ENCODE measurements at regions not wholly inside any gene's neighbourhood (a gene's known extent, or its start where the extent isn't known, plus 50 kb on each side); places are given as distances from the start of the nearest gene placed in this dataset.

- H2AFZ ChIP-seq (ENCODE audit: low read length), result no peak overlapping the region
- H3K79me2 ChIP-seq (ENCODE audit: control insufficient read depth, insufficient read depth, low read length), result no peaks in the 10 kb centered on the region
- H3K4me3 ChIP-seq (replicated peaks in 1 of 4; ENCODE audit: control extremely low read depth in 1 of 4, insufficient read depth in 1 of 4, low read depth in 3 of 4, low read length in 4 of 4), result no peak overlapping the region
- H4K20me1 ChIP-seq (ENCODE audit: control insufficient read depth, extremely low read depth, insufficient read depth, low read length), result no peaks in the 10 kb centered on the region
- DNase-seq (ENCODE audit: low read depth in 2 of 2), result no peak
- H3K9me3 ChIP-seq (ENCODE audit: control insufficient read depth, insufficient read depth, low read depth, low read length), result no peaks in the 10 kb centered on the region
- H3K4me2 ChIP-seq (ENCODE audit: extremely low read depth, insufficient read depth, low read length), result no peak overlapping the region
- no peaks in the 10 kb centered on the region for H3K27me3 ChIP-seq (ENCODE audit: control insufficient read depth, insufficient read depth, low read length)
- no peak overlapping the region for H3K27ac ChIP-seq (ENCODE audit: insufficient read depth, low read length)
- no peak for TF ChIP-seq CTCF (conservative IDR thresholded peaks at IDR 0.05 in 1 of 2, IDR thresholded peaks at IDR 0.05 in 1 of 2; ENCODE audit: low read depth in 1 of 2, low read length in 2 of 2)
- TF ChIP-seq EZH2 (IDR thresholded peaks at IDR 0.05; ENCODE audit: low read length, missing control alignments), result no peak
- no peak overlapping the region for H3K9ac ChIP-seq (ENCODE audit: insufficient read depth, low read length)
- H3K4me1 ChIP-seq (ENCODE audit: control insufficient read depth, extremely low read depth, insufficient read depth, low read length), result peaks cover 14% of the 10 kb centered on the region
- H3K36me3 ChIP-seq (ENCODE audit: control insufficient read depth, insufficient read depth, low read length), result no peaks in the 10 kb centered on the region
Observed at GRCh38 chr6:119543332-119543731, 193.8 kb upstream of the MAN1A1 start.

DNA sequence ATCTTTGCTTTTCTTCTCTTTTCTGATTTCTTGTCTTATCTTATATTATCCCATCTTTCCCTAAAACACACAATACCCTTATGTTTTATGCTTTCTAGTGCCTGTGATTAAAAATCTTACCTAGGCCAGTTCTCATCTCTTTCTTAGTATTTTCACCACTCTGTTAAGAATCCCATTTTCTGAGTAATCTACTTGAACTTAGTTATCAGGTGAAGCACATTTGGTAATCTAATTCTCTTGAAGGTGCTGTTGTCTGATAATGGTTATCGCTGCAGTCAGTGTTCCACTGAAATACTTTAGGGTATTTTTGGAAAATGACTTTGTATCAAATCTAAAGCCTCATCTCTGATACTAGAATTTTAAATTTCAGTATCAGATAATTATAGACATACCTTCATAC is 192.5 kb upstream of the MAN1A1 start:
- Histone ChIP-seq H3K4me3 (replicated peaks in 1 of 4; ENCODE audit: control extremely low read depth in 1 of 4, insufficient read depth in 1 of 4, low read depth in 3 of 4, low read length in 4 of 4) (no peak overlapping the region), H3K27me3 (ENCODE audit: control insufficient read depth, insufficient read depth, low read length) (no peaks in the 10 kb centered on the region), H3K36me3 (ENCODE audit: control insufficient read depth, insufficient read depth, low read length) (no peaks in the 10 kb centered on the region), H3K9ac (ENCODE audit: insufficient read depth, low read length) (no peak overlapping the region), H3K9me3 (ENCODE audit: control insufficient read depth, insufficient read depth, low read depth, low read length) (no peaks in the 10 kb centered on the region), H3K4me1 (ENCODE audit: control insufficient read depth, extremely low read depth, insufficient read depth, low read length) (peaks cover 14% of the 10 kb centered on the region), H4K20me1 (ENCODE audit: control insufficient read depth, extremely low read depth, insufficient read depth, low read length) (no peaks in the 10 kb centered on the region), H3K4me2 (ENCODE audit: extremely low read depth, insufficient read depth, low read length) (peak overlapping the region; percentile 78), H2AFZ (ENCODE audit: low read length) (no peak overlapping the region), H3K27ac (ENCODE audit: insufficient read depth, low read length) (peak overlapping the region; percentile 80), H3K79me2 (ENCODE audit: control insufficient read depth, insufficient read depth, low read length) (no peaks in the 10 kb centered on the region)
- no peak for DNase-seq (ENCODE audit: low read depth in 2 of 2)
- TF ChIP-seq CTCF (conservative IDR thresholded peaks at IDR 0.05 in 1 of 2, IDR thresholded peaks at IDR 0.05 in 1 of 2; ENCODE audit: low read depth in 1 of 2, low read length in 2 of 2) (no peak), EZH2 (IDR thresholded peaks at IDR 0.05; ENCODE audit: low read length, missing control alignments) (no peak)

GRCh38 chr6:119541132-119541905 is 191.8 kb upstream of the MAN1A1 start:
- no peaks in the 10 kb centered on the region for H3K36me3 ChIP-seq (ENCODE audit: control insufficient read depth, insufficient read depth, low read length)
- H3K27ac ChIP-seq (ENCODE audit: insufficient read depth, low read length), result peak overlapping the region; percentile 80
- no peaks in the 10 kb centered on the region for H3K27me3 ChIP-seq (ENCODE audit: control insufficient read depth, insufficient read depth, low read length)
- H3K4me2 ChIP-seq (ENCODE audit: extremely low read depth, insufficient read depth, low read length), result peak overlapping the region; percentile 78
- no peaks in the 10 kb centered on the region for H4K20me1 ChIP-seq (ENCODE audit: control insufficient read depth, extremely low read depth, insufficient read depth, low read length)
- H3K9ac ChIP-seq (ENCODE audit: insufficient read depth, low read length), result no peak overlapping the region
- peaks cover 14% of the 10 kb centered on the region for H3K4me1 ChIP-seq (ENCODE audit: control insufficient read depth, extremely low read depth, insufficient read depth, low read length)
- no peak overlapping the region for H3K4me3 ChIP-seq (replicated peaks in 1 of 4; ENCODE audit: control extremely low read depth in 1 of 4, insufficient read depth in 1 of 4, low read depth in 3 of 4, low read length in 4 of 4)
- no peaks in the 10 kb centered on the region for H3K79me2 ChIP-seq (ENCODE audit: control insufficient read depth, insufficient read depth, low read length)
- no peak overlapping the region for H2AFZ ChIP-seq (ENCODE audit: low read length)
- no peak for TF ChIP-seq CTCF (conservative IDR thresholded peaks at IDR 0.05 in 1 of 2, IDR thresholded peaks at IDR 0.05 in 1 of 2; ENCODE audit: low read depth in 1 of 2, low read length in 2 of 2)
- no peak for TF ChIP-seq EZH2 (IDR thresholded peaks at IDR 0.05; ENCODE audit: low read length, missing control alignments)
- no peaks in the 10 kb centered on the region for H3K9me3 ChIP-seq (ENCODE audit: control insufficient read depth, insufficient read depth, low read depth, low read length)
- DNase-seq (ENCODE audit: low read depth in 2 of 2), result peak; percentile 99 to 100
